ENCODE measurements at regions not wholly inside any gene's neighbourhood (a gene's known extent, or its start where the extent isn't known, plus 50 kb on each side); places are given as distances from the start of the nearest gene placed in this dataset.

DNA sequence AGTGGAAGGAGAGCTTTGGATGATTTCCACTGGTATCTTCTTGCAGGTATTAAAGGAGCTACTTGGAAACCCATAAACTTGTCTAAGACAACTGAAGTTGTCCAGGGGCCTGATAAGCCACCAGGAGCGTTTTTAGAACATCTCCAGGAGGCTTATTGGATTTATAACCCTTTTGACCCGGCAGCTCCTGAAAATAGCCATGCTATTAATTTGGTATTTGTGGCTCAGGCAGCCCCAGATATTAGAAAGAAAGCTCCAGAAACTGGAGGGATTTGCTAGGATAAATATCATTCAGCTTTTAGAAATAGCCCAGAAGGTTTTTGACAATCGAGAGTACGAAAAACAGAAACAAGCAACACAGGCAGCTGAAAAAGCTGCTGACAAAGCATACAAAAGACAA, 461.0 kb upstream of the HTR1E start:
- H3K27ac ChIP-seq (ENCODE audit: poor library complexity, severe bottlenecking): no peak overlapping the region
- TF ChIP-seq, protein P1, sequence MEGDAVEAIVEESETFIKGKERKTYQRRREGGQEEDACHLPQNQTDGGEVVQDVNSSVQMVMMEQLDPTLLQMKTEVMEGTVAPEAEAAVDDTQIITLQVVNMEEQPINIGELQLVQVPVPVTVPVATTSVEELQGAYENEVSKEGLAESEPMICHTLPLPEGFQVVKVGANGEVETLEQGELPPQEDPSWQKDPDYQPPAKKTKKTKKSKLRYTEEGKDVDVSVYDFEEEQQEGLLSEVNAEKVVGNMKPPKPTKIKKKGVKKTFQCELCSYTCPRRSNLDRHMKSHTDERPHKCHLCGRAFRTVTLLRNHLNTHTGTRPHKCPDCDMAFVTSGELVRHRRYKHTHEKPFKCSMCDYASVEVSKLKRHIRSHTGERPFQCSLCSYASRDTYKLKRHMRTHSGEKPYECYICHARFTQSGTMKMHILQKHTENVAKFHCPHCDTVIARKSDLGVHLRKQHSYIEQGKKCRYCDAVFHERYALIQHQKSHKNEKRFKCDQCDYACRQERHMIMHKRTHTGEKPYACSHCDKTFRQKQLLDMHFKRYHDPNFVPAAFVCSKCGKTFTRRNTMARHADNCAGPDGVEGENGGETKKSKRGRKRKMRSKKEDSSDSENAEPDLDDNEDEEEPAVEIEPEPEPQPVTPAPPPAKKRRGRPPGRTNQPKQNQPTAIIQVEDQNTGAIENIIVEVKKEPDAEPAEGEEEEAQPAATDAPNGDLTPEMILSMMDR (IDR thresholded peaks at IDR 0.05; ENCODE audit: poor library complexity, severe bottlenecking): no peak
- no peaks in the 10 kb centered on the region for H3K4me1 ChIP-seq (ENCODE audit: insufficient read depth, poor library complexity, severe bottlenecking)
- H3K9me3 ChIP-seq (ENCODE audit: severe bottlenecking): no peaks in the 10 kb centered on the region
- H3K36me3 ChIP-seq (ENCODE audit: low read depth): no peaks in the 10 kb centered on the region
- DNase-seq (ENCODE audit: low spot score) (no peak), ATAC-seq (ENCODE audit: low read depth) (no peak)
- no peaks in the 10 kb centered on the region for H3K27me3 ChIP-seq (ENCODE audit: insufficient read depth, poor library complexity, severe bottlenecking)
- H3K4me3 ChIP-seq (ENCODE audit: severe bottlenecking): no peak overlapping the region

- Histone ChIP-seq H3K36me3 (ENCODE audit: low read depth) (no peaks in the 10 kb centered on the region), H3K9me3 (ENCODE audit: severe bottlenecking) (no peaks in the 10 kb centered on the region), H3K4me3 (ENCODE audit: severe bottlenecking) (no peak overlapping the region), H3K27me3 (ENCODE audit: insufficient read depth, poor library complexity, severe bottlenecking) (no peaks in the 10 kb centered on the region), H3K27ac (ENCODE audit: poor library complexity, severe bottlenecking) (no peak overlapping the region), H3K4me1 (ENCODE audit: insufficient read depth, poor library complexity, severe bottlenecking) (no peaks in the 10 kb centered on the region)
- DNase-seq (ENCODE audit: low spot score) (no peak), ATAC-seq (ENCODE audit: low read depth) (no peak)
- TF ChIP-seq, protein P1 (IDR thresholded peaks at IDR 0.05; ENCODE audit: poor library complexity, severe bottlenecking): no peak
Observed at GRCh38 chr6:86474081-86474480, 463.2 kb upstream of the HTR1E start.

- ATAC-seq (ENCODE audit: low read depth) (no peak), DNase-seq (ENCODE audit: low spot score) (no peak)
- H3K36me3 ChIP-seq (ENCODE audit: low read depth): no peaks in the 10 kb centered on the region
- TF ChIP-seq, protein P1 (IDR thresholded peaks at IDR 0.05; ENCODE audit: poor library complexity, severe bottlenecking): no peak
- no peak overlapping the region for H3K27ac ChIP-seq (ENCODE audit: poor library complexity, severe bottlenecking)
- H3K9me3 ChIP-seq (ENCODE audit: severe bottlenecking): peaks cover 2% of the 10 kb centered on the region
- no peak overlapping the region for H3K4me3 ChIP-seq (ENCODE audit: severe bottlenecking)
- H3K4me1 ChIP-seq (ENCODE audit: insufficient read depth, poor library complexity, severe bottlenecking): no peaks in the 10 kb centered on the region
- H3K27me3 ChIP-seq (ENCODE audit: insufficient read depth, poor library complexity, severe bottlenecking): no peaks in the 10 kb centered on the region
Observed at GRCh38 chr6:86471791-86472190, 465.5 kb upstream of the HTR1E start.

- Histone ChIP-seq H3K36me3 (ENCODE audit: low read depth) (no peaks in the 10 kb centered on the region), H3K4me3 (ENCODE audit: severe bottlenecking) (no peak overlapping the region), H3K9me3 (ENCODE audit: severe bottlenecking) (no peaks in the 10 kb centered on the region), H3K27ac (ENCODE audit: poor library complexity, severe bottlenecking) (no peak overlapping the region), H3K27me3 (ENCODE audit: insufficient read depth, poor library complexity, severe bottlenecking) (no peaks in the 10 kb centered on the region), H3K4me1 (ENCODE audit: insufficient read depth, poor library complexity, severe bottlenecking) (no peaks in the 10 kb centered on the region)
- DNase-seq (ENCODE audit: low spot score) (no peak), ATAC-seq (ENCODE audit: low read depth) (no peak)
- TF ChIP-seq, protein P1 (IDR thresholded peaks at IDR 0.05; ENCODE audit: poor library complexity, severe bottlenecking): no peak
Observed at GRCh38 chr6:86459978-86460377, 477.4 kb upstream of the HTR1E start.

GRCh38 chr6:86456821-86457220, 480.5 kb upstream of the HTR1E start:
- no peak overlapping the region for H3K4me3 ChIP-seq (ENCODE audit: severe bottlenecking)
- TF ChIP-seq, protein P1 (IDR thresholded peaks at IDR 0.05; ENCODE audit: poor library complexity, severe bottlenecking): no peak
- H3K9me3 ChIP-seq (ENCODE audit: severe bottlenecking): no peaks in the 10 kb centered on the region

More at GRCh38 chr6:86456821-86457220, 480.5 kb upstream of the HTR1E start:
- DNase-seq (ENCODE audit: low spot score) (no peak), ATAC-seq (ENCODE audit: low read depth) (no peak)
- no peaks in the 10 kb centered on the region for H3K4me1 ChIP-seq (ENCODE audit: insufficient read depth, poor library complexity, severe bottlenecking)
- no peak overlapping the region for H3K27ac ChIP-seq (ENCODE audit: poor library complexity, severe bottlenecking)
- H3K36me3 ChIP-seq (ENCODE audit: low read depth): no peaks in the 10 kb centered on the region
- no peaks in the 10 kb centered on the region for H3K27me3 ChIP-seq (ENCODE audit: insufficient read depth, poor library complexity, severe bottlenecking)

All from RWPE2 (cell line).